Omental fat pad (tissue), 3 donors: ENCODE measurements at regions not wholly inside any gene's neighbourhood (a gene's known extent, or its start where the extent isn't known, plus 50 kb on each side); places are given as distances from the start of the nearest gene placed in this dataset.
"Not testable (repeated sequence)": the region's sequence is repeated elsewhere in the genome, so short reads cannot be mapped to it uniquely, and the experiment has no call there.

Experiments used
- ATAC-seq: fragments of 150-250 bp; one replicate; pipeline ENCODE4 v1.9.1; 2016; ENCODE audit warnings: mild to moderate bottlenecking, moderate library complexity; ENCODE audit not compliant: low FRiP score
- DNase-seq: peaks from one replicate; pipeline ENCODE4 v3.0.0-alpha.2; 2019; ENCODE audit warnings: low spot score
- CTCF ChIP-seq, 3 donors: fragments of 450-650 bp; IDR thresholded peaks; one replicate each; pipeline ENCODE4 v1.5.1; 2016 to 2017; ENCODE audit warnings: antibody characterized with exemption in 3 of 3, mild to moderate bottlenecking in 3 of 3, moderate library complexity in 2 of 3

DNA sequence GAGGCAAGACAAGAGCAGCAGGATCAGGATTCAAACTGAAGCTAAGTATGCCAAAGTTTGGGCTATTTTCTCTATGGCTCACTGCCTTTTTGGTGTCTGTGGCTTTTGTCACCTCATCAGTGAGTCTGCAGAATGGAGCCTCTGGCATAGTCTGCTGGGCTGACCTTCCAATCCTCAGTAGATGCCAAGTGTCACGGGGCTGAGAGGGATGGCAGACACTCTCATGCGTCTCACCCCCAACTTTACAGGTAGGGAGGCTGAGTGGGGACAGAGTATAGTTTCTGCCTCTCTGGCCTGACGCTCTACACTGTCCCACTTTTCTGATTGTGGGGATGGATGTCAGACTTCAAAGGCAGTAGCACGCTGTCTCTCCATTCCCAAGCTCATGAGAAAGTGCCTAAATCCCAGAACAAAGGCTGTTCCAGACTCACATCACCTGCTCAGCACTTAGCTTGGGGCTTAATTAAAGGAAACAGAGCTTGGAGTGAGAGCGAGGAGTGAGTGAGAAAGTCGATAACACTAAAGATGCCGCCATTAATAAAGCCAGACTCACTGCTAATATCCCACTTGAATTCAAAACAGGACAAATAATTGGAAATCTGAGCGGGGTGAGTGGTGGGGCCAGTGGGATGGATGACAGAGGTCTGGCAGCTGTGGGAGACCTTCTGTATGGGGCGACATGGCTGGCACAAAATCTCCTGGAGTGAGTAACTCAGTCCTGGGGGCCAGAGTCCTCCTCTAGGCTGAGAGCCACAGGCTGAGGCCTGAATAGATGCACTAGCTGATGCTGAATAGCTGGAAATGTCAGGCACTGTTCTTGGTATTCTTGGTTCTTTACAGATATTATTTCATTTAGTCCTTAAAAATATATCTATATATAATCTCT is 78.4 kb upstream of the MRPS22 start:
- ATAC-seq (no peak), DNase-seq (no peak)
- TF ChIP-seq CTCF (IDR thresholded peaks at IDR 0.05) = no peak

GRCh38 chr3:139267300-139268246 is 76.2 kb upstream of the MRPS22 start:
- DNase-seq (no peak), ATAC-seq (no peak)
- no peak for TF ChIP-seq CTCF (IDR thresholded peaks at IDR 0.05)

DNA sequence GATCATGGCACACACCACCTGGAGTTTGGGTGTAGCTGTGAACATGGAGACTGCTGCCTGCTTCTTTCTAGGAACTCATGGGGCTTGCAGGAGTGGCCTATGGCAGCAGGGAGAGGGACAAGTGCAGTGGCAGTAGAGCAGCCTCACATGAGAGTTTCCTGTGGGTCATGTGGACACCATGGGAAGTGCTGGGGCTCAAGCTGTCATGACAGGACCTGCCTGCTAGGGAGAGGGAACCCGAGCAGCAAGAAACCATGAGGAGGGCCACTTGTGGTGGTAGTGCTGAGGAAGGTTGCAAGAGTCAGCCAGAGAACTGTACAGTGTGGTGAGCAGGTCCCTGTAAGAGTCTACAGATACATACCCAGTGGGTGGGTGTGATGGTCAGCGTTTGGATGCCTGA is 73.8 kb upstream of the MRPS22 start:
- no peak for TF ChIP-seq CTCF (IDR thresholded peaks at IDR 0.05)
- ATAC-seq (no peak), DNase-seq (no peak)

DNA sequence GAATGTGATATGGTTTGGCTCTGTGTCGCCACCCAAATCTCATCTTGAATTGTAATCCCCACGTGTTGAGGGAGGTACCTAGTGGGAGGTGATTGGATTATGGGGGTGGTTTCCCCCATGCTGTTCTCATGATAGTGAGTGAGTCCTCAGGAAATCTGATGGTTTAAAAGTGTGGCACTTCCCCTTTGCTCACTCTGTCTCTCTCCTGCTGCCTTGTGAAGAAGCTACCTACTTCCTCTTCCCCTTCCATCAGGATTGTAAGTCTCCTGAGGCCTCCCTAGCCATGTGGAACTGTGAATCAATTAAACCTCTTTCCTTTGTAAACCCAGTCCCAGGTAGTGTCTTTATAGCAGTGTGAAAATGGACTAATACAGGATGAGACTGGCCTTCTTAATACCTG is 73.2 kb upstream of the MRPS22 start:
- not testable (repeated sequence) for DNase-seq, ATAC-seq

DNA sequence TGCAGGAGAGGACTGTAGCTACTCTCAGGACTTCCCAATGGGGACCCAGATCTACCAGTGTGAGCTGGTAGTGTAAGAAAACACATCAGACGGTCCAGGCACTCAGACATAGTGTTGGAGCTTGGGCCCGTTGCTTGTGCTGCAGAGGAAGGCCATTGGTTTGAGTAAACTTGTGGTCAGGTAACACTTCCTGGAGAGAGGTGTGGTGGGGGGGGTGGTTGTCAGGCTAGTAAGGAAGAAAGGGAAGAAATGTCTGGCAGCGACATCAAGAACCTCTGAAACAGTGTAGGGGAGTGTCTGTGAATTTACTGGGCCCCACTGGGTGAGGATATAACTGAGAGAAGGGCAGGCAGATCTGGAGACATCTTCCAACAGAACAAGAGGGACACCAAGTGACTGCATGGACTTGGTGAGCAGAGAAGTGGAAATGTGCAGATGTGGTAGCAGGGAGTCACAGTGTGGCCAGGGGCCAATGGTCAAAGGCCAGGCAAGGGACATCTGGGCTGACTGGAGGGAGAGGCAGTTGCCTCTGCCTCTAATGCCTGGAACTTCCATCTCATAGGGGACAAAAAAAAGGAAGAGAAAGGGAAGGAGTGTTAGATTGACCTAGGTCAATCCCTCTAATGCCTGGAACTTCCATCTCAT is 63.7 kb upstream of the MRPS22 start:
- TF ChIP-seq CTCF (IDR thresholded peaks at IDR 0.05) = no peak
- ATAC-seq (no peak), DNase-seq (no peak)

DNA sequence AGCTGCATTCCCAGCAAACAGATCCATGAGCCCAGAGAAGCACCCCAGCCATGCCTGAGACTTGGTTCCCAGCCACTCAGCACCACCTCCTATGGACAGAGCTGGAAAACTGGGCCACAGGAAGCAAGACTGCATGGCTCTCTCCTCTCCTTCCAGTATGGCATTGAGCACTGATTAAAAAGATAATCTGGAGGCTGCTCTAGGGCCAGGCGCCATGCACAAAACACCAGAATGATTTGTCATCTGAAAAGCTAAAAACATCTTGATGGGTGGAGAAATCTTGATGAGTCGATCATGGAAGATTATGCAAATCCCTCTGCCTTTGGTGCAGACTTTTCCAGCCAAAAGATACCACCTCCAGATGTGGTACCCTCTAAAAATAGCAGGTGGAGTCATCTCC is 62.7 kb upstream of the MRPS22 start:
- DNase-seq = no peak
- no peak for TF ChIP-seq CTCF (IDR thresholded peaks at IDR 0.05)
- no peak for ATAC-seq
